ENCODE measurements at regions not wholly inside any gene's neighbourhood (a gene's known extent, or its start where the extent isn't known, plus 50 kb on each side); places are given as distances from the start of the nearest gene placed in this dataset.
"Not testable (repeated sequence)": the region's sequence is repeated elsewhere in the genome, so short reads cannot be mapped to it uniquely, and the experiment has no call there.

GRCh38 chr15:96123630-96124187, 206.8 kb upstream of the NR2F2 start:
- DNase-seq (ENCODE audit: extremely low read depth in 1 of 2, low read depth in 1 of 2) = no peak

- DNase-seq (ENCODE audit: extremely low read depth in 1 of 2, low read depth in 1 of 2) = no peak
Observed at GRCh38 chr15:96124436-96124835, 206.1 kb upstream of the NR2F2 start.

GRCh38 chr15:96125721-96126415, 204.6 kb upstream of the NR2F2 start:
- no peak for DNase-seq (ENCODE audit: extremely low read depth in 1 of 2, low read depth in 1 of 2)

- DNase-seq (ENCODE audit: extremely low read depth in 1 of 2, low read depth in 1 of 2) = no peak
Observed at GRCh38 chr15:96126859-96127258, 203.6 kb upstream of the NR2F2 start.

GRCh38 chr15:96130734-96131133, 199.8 kb upstream of the NR2F2 start:
- DNase-seq (ENCODE audit: extremely low read depth in 1 of 2, low read depth in 1 of 2) = no peak

GRCh38 chr15:96132126-96132525, 198.4 kb upstream of the NR2F2 start:
- DNase-seq (ENCODE audit: extremely low read depth in 1 of 2, low read depth in 1 of 2) = no peak

- DNase-seq (ENCODE audit: extremely low read depth in 1 of 2, low read depth in 1 of 2) = no peak
Observed at GRCh38 chr15:96135166-96136093, 195.1 kb upstream of the NR2F2 start.

- no peak for DNase-seq (ENCODE audit: extremely low read depth in 1 of 2, low read depth in 1 of 2)
Observed at GRCh38 chr15:96138985-96139384, 191.5 kb upstream of the NR2F2 start.

- DNase-seq (ENCODE audit: extremely low read depth in 1 of 2, low read depth in 1 of 2) = no peak
Observed at GRCh38 chr15:96142498-96142897, 188.0 kb upstream of the NR2F2 start.

- DNase-seq (ENCODE audit: extremely low read depth in 1 of 2, low read depth in 1 of 2) = no peak
Observed at GRCh38 chr15:96144734-96145133, 185.8 kb upstream of the NR2F2 start.

GRCh38 chr15:96146726-96147125, 183.8 kb upstream of the NR2F2 start:
- DNase-seq (ENCODE audit: extremely low read depth in 1 of 2, low read depth in 1 of 2) = no peak

GRCh38 chr15:96147267-96147666, 183.2 kb upstream of the NR2F2 start:
- no peak for DNase-seq (ENCODE audit: extremely low read depth in 1 of 2, low read depth in 1 of 2)

GRCh38 chr15:96150254-96150653, 180.2 kb upstream of the NR2F2 start:
- no peak for DNase-seq (ENCODE audit: extremely low read depth in 1 of 2, low read depth in 1 of 2)

GRCh38 chr15:96151749-96152148, 178.8 kb upstream of the NR2F2 start:
- not testable (repeated sequence) for DNase-seq (ENCODE audit: extremely low read depth in 1 of 2, low read depth in 1 of 2)

GRCh38 chr15:96153929-96154328, 176.6 kb upstream of the NR2F2 start:
- no peak for DNase-seq (ENCODE audit: extremely low read depth in 1 of 2, low read depth in 1 of 2)

GRCh38 chr15:96158938-96159337, 171.6 kb upstream of the NR2F2 start:
- DNase-seq (ENCODE audit: extremely low read depth in 1 of 2, low read depth in 1 of 2) = no peak

GRCh38 chr15:96160269-96160668, 170.2 kb upstream of the NR2F2 start:
- DNase-seq (ENCODE audit: extremely low read depth in 1 of 2, low read depth in 1 of 2) = no peak

GRCh38 chr15:96160800-96161199, 169.7 kb upstream of the NR2F2 start:
- no peak for DNase-seq (ENCODE audit: extremely low read depth in 1 of 2, low read depth in 1 of 2)

- DNase-seq (ENCODE audit: extremely low read depth in 1 of 2, low read depth in 1 of 2) = no peak
Observed at GRCh38 chr15:96162322-96162721, 168.2 kb upstream of the NR2F2 start.

- DNase-seq (ENCODE audit: extremely low read depth in 1 of 2, low read depth in 1 of 2) = no peak
Observed at GRCh38 chr15:96165081-96165480, 165.4 kb upstream of the NR2F2 start.

GRCh38 chr15:96165775-96166174, 164.7 kb upstream of the NR2F2 start:
- DNase-seq (ENCODE audit: extremely low read depth in 1 of 2, low read depth in 1 of 2) = no peak

Measured in activated CD8-positive, alpha-beta memory T cell treated with anti-CD3 and anti-CD28 coated beads for 1 hour (primary cell).